Stimulated activated CD8-positive, alpha-beta memory T cell treated with anti-CD3 and anti-CD28 coated beads, Interleukin-12 subunit alpha, Interleukin-12 subunit beta, amount 100 ng/mL, for 1 hour (primary cell): ENCODE measurements at regions not wholly inside any gene's neighbourhood (a gene's known extent, or its start where the extent isn't known, plus 50 kb on each side); places are given as distances from the start of the nearest gene placed in this dataset.
"Not testable (repeated sequence)": the region's sequence is repeated elsewhere in the genome, so short reads cannot be mapped to it uniquely, and the experiment has no call there.

Source experiments
- DNase-seq: peaks from one replicate; pipeline ENCODE4 v3.0.0-alpha.2; 2020; ENCODE audit warnings: low read depth

DNA sequence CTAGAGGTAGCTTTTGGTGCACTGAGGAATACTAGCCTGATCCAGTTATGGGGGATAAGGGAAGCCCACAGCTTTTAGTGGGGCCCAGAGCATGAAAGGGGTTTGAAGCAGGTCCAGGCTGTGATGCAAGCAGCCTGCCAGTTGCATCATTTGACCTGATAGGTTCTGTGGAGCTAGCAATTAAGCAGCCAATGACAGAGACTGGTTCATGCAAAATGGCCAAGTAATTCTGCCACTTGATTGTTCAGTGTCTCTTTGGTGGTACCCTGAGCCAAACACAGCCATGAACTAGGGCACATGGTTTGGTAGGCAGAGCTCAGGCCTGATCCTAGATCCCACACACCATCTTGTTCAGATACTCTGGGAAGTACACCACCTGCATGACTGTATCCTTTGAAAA lies 91.0 kb upstream of the PRR23C start:
- no peak for DNase-seq

DNA sequence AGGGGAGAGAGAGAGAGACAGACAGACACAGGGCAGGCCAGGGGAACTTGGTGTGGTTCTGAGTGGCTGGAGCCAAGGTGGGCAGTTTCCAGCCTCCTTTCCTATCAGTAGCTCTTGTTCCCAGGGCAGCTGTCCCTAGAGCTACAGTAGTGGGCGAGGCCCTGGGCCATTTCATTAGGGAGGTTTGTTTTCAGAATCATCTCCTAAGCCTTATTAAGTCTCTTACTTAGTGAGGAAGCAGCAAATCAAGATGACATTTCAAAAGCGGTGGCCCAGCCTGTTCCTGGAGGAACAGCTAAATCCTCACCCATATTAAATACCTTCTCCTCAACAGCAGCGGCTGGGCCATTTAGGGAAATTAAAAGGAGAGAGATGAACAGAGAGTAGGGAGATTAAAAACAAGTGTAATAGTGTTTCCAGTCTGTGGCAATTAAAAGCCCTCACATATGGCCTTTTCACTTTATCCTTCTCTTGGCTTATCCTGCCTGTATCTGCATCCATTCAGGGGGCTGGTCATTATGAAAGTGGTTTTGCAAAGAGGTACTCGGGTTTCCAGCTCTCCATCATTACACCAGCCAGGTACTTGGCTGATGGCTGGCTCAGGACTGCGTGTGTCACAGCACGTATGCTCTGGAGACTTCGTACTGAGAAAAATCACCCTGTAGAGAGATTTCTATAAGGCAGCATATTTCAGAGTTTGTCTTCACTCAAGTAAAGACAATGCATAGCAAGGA lies 91.9 kb upstream of the PRR23C start:
- DNase-seq, result no peak

DNA sequence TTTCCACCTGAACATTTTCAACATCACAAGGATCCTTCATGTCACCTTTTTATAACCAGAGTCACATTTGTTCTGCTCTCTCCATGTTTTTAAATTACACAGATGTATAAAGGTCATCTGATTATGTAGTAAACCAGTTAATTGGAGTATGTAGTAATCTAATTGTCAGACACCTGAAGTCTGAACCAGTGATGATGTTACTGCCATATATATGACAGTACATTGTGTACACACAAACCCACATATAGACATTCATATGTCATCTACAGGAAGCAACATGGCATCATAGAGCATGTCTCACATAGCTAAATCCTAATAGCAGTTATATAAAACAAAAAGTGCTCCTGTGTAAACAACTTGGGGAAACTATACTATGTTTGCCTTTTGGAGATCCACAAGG lies 95.9 kb upstream of the PRR23C start:
- DNase-seq, result no peak

DNA sequence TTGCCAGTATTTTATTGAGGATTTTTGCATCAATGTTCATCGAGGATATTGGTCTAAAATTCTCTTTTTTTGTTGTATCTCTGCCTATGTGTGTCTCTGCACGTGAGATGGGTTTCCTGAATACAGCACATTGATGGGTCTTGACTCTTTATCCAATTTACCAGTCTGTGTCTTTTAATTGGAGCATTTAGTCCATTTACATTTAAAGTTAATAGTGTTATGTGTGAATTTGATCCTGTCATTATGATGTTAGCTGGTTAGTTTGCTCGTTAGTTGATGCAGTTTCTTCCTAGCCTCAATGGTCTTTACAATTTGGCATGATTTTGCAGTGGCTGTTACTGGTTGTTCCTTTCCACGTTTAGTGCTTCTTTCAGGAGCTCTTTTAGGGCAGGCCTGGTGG lies 101.3 kb upstream of the PRR23C start:
- not testable (repeated sequence) for DNase-seq

DNA sequence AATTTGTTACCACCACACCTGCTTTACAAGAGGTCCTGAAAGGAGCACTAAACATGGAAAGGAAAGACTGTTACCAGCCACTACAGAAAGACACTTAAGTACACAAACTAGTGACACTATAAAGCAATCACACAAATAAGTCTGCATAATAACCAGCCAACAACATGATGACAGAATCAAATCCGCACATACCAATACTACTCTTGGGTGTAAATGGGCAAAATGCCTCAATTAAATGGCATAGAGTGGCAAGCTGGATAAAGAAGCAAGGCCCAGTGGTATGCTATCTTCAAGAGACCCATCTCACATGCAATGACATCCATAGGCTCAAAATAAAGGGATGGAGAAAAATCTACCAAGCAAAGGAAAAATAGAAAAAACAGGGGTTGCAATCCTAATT lies 106.8 kb upstream of the PRR23C start:
- DNase-seq, result no peak

DNA sequence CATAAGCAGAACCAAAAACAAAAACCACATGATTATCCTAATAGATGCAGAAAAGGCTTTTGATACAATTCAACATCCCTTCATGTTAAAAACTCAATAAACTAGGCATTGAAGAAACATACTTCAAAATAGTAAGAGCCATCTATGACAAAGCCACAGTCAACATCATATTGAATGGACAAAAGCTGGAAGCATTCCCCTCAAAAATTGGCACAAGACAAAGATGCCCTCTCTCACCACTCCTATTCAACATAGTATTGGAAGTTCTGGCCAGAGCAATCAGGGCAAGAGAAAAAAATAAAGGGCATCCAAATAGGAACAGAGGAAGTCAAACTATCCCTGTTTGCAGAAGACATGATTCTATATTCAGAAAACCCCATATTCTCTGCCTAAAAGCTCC lies 108.7 kb upstream of the PRR23C start:
- not testable (repeated sequence) for DNase-seq

DNA sequence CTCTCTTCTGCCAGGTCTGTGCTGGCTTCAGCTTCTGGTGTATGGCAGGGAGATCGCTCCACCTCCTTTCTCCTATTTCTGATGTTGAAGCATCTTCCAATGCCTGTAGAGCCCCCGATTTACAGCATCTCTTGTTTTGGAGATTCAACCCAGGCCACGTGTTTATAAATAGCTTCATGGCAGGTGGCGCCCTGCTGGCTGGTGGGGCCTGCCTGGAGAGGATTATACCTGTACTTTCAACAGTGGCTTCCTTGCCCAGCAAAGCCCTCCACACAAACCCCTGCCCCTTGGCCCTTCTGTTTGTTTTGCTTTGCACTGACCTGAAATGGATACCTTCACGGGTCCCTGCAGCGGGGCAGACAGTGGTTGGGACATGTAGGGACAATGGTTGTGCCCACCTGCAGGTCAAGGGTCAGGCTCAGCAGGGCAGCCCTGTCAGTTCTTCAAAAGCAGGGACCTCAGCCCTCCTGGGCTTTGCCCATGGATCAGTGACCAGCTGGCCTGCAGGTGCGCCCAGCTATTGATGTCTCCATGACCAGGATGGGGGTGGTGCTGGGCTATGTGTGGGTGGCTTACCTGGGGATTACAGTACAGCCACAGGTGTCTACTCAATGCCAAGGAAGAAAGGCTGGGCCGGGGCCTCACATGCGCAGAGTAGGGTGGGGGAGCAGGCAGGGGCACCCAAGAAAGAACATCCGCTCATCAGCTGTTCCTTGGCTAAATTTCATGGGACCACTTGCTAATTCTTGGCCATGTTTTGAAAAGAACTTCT lies 112.7 kb upstream of the PRR23C start:
- DNase-seq, result no peak

DNA sequence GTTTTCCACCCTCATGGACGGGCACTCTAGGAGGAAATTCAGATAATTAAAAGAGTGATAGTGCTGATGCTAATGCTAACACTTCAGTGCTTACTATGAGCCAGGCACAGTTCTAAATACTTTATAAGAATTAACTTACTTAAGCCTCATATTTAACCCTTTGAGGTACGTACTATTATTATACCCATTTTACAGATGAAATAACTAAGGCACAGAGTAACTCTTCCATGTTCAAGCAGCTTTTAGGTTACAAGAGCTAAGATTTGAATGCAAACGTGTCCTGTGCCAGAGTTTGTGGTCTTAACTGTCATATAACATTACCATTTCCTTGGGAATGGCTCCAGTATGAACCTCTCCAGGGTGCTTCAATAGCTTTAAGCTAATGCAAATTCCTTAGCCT lies 114.7 kb upstream of the PRR23C start:
- no peak for DNase-seq

DNA sequence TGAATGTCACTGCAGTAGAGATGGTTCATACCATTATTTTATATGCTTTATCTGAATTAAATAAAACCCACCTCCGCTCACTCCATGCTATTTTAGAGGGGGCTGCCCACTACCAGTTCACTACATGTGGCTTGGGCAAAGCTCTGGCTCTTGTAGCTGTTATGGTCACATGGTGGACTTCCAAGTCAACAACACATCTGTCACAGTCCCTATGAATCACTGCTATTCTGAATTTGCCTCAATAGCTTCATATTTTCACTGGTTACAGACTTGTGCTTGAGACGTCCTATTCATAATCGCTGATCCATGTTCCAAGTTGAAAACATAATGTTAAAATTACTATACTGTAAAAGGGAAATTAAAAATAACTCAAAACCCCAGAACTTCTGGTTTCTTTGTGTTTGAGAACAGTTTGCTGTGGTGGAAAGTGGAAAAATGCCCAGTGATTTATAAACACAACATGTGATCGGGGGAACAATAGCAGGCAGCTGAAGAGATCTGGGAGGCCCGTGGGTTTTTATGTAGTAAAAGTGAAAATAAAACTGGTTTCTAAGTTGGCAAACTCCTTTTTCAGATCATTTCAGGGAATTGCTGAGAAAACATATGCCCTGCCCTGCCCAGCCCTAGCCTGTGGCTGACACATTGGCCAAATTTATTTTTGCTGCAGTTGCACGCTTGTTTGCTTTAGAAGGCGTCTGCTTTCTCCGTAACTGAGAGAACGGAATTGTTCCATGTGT lies 128.8 kb upstream of the PRR23C start:
- no peak for DNase-seq

DNA sequence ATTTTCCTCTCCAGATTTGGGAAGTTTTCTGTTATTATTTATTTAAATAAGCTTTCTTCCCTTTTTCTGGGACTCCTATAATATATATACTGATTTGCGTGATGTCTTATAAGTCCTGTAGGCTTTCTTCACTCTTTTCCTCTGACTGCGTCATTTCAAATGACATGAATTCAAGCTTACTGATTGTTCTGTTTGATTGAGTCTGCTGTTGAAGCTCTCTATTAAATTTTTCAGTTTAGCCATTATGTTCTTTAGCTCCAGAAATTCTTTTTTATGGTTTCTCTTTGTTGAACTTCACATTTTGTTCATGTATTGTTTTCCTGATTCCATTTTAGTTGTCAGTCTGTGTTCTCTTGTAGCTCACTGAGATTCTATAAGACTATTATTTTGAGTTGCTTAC lies 135.8 kb upstream of the PRR23C start:
- no peak for DNase-seq

DNA sequence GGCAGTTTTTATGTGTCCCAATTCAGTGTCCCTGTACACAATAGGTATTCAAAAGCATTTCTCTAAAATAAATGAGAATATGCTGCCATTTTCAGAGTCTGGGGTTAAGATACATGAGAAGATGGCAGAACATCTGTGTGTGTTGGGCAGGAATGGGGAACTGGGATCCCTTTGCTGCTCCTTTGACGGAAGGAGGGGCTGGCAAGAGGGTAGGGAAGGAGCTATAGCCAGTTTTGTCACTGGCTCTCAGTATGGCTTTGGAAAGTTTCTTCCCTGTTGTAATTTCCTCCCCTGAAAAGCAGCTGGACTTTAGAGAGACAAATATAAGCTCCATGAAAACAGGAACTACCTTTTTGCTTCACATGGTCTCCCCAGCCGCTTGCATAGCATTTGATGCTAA lies 137.5 kb upstream of the PRR23C start:
- no peak for DNase-seq

DNA sequence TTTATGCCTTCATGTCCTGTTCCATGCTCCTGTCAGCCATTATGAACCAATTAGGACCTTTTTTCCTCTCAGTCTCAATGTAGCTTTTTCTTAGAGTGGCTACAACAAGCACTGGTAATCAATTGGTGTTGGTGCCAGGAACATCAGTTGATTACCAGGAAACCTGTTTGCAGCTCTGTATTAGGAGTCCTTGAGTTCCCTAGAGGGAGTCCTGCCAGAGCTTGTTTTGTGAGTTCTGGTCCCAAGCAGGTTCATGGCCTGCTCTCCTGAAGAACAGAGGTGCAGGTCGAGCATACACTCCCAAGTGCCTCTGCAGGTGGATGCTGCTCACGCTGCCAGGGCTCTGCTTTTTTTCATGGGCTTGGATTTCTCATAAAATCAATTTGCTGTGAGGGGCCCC lies 137.9 kb upstream of the PRR23C start:
- DNase-seq, result no peak

DNA sequence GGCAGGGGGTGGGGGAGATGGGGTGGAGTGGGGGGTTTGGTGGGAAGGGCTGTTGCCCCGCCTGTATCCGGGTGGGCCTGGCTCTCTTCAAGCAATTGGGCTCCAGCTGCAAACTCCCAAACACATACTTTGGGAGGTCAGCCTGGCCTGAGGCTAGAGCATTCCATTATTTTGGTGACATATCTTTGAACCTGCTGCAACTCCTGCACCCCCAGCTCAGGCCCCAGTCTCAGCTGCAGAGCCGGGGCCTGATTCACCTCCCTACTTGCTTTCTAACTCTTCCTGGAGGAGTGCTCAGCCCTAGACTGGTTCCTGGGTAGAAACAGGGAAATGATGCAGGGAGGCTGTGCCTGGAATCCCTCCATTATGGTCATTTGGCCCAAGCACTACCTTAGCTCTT lies 140.8 kb upstream of the PRR23C start:
- DNase-seq, result no peak

DNA sequence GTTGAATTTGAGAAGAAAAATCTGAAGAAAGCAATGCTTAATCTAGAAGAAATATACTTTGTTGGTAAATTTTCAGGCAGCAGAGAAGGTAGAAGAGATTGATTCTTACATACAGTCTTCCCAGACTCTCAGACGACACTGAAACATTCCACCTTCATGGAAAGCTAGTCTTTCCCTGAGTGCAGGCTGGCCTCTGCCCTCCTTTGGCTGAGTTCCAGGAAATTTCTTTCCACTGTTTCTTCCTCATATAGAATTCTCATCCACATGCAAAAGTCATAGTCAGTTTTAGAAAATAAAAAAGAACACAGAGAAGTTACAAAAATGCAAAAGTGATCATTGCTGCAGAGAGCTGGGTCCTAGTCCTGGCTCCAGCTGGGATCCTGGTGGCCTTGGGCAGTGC lies 142.5 kb upstream of the PRR23C start:
- no peak for DNase-seq

DNA sequence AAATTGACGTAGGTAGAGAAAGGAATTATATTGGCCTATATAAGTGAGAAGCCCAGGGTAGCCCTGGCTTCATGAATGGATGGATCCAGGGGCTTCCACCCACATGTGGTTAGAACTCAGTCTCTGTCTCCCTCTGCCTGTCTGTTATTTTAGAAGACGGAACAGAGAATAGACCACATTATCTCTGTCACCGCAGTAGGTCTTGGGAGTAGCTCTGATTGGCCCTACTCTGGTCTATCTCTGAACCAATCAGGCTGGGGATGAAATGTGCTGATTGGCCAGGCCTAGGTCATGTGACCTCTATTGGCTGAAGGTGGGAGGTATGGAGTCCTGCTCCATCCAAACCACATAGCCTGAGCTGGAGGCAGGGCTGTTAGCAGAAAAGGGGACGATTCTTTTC lies 143.0 kb upstream of the PRR23C start:
- no peak for DNase-seq

DNA sequence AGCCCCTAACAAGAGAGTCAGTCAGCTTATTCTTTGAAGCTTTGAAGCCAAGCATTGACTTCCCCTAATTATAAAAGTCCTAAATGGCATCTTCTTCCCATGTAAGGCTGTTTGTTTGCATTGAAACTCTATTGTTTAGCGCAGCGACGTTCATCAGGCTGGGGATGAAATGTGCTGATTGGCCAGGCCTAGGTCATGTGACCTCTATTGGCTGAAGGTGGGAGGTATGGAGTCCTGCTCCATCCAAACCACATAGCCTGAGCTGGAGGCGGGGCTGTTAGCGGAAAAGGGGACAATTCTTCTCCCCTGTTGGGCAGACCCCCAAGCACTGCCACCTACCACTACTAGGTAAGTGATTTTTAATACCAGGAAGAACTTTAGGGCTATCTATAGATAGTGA lies 145.3 kb upstream of the PRR23C start:
- DNase-seq, result no peak

DNA sequence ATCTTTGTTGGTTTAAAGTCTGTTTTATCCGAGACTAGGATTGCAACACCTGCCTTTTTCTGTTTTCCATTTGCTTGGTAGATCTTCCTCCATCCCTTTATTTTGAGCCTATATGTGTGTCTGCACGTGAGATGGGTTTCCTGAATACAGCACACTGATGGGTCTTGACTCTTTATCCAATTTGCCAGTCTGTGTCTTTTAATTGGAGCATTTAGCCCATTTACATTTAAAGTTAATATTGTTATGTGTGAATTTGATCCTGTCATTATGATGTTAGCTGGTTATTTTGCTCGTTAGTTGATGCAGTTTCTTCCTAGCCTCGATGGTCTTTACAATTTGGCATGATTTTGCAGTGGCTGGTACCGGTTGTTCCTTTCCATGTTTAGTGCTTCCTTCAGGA lies 149.4 kb upstream of the MRPS22 start:
- DNase-seq, result not testable (repeated sequence)

DNA sequence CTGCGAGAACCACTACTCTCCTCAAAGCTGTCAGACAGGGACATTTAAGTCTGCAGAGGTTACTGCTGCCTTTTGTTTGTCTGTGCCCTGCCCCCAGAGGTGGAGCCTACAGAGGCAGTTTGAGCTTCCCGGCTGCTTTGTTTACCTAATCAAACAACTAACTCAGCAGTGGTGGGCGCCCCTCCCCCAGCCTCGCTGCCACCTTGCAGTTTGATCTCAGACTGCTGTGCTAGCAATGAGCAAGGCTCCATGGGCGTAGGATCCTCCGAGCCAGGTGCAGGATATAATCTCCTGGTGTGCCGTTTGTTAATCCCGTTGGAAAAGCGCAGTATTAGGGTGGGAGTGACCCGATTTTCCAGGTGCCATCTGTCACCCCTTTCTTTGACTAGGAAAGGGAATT lies 147.7 kb upstream of the MRPS22 start:
- DNase-seq, result not testable (repeated sequence)

DNA sequence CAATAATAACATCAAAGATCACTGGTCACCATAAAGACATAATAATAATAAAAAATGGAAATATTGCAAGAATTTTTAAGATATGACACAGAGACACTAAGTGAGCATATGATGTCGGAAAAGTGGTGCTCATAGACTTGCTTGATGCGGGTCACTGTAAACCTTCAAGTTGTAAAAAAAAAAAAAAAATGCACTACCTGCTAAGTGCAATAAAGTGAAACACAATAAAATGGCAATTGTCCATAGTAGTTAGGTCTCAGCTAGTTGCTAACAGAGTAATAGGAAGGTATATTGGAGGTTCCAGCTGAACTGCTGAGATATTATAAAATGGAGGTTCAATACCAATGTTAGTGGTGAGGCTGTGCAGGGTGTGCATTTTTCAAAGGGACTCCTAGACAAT lies 146.6 kb upstream of the MRPS22 start:
- no peak for DNase-seq

DNA sequence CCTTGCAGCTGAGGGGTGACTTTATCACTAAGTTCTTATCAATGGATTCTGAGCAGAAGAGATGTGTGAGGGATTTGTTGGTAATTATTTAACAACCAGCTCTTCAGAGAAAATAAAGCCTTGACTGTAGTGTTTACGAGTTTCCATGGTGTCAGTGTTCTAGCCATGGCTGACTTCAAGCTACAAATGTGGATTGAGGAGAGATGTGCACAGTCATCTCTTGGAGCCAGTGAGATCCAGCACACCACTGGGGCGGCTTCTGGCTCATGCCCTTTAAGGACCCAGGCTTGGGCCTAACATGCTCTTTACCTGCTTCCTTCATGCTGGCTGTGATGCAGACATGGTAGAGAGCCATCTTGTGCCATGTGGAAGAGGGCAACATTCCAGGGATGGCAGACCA lies 145.6 kb upstream of the MRPS22 start:
- DNase-seq, result no peak

DNA sequence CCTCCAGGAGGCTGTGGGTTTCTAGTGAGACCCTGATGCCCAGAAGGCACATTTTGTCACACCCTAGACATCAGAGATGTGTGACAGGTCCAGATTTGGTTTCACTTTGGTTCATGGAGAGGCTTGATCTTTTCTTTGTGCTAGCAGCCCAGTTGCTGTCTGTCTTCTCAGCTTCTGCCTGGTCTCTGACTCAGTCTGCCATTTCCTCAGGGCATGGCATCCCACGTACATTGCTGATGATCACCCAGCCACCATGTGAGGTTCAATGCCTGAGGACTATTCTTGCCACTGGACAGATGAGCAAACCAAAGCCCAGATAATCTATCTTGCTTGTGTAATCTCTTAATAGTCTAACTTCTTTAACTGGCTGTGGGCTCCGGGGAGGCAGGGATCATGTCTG lies 144.9 kb upstream of the MRPS22 start:
- DNase-seq, result no peak

DNA sequence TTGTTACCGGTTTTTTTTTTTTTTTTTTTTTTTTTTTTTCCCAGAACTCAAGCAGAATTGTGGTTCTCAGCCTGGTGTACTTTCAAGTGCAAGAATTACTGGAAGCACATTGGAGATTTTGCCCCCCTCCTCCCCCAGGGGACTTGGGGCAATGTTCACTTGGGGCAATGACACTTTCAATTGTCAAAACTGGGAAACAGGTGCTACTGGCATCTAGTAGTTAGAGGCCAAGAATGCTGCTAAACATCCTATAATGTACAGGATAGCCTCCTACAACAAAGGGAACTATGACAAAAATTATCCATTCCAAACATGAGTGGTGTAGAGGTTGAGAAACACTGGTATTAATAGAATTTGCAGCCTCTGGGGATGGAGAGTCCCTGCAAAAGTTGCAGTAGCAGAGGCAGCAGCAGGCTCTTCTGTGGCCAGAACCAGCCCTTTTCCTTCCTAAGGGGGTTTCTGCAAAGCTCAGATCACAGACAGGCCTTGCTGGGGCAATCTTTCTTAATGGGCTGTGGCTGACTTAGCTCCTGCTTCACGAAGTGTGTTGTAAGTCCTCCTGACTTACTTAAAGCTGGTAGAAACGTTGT lies 144.3 kb upstream of the MRPS22 start:
- no peak for DNase-seq
